Gastroesophageal sphincter (tissue), 3 donors: ENCODE measurements at regions not wholly inside any gene's neighbourhood (a gene's known extent, or its start where the extent isn't known, plus 50 kb on each side); places are given as distances from the start of the nearest gene placed in this dataset.

Experiments used
- EP300 ChIP-seq: sonication (generic); formaldehyde crosslinking; IDR thresholded peaks from one replicate; pipeline ENCODE4 v1.6.1; 2017; ENCODE audit warnings: antibody characterized with exemption, mild to moderate bottlenecking
- POLR2A ChIP-seq, 2 donors: fragments of 450-650 bp; IDR thresholded peaks; one replicate each; pipeline ENCODE4 v1.6.1; 2017; ENCODE audit warnings: antibody characterized with exemption in 2 of 2, mild to moderate bottlenecking in 2 of 2, moderate library complexity in 1 of 2
- TF ChIP-seq, protein P1 (sequence below), 4 experiments: fragments of 200-600 bp in 2 of 4; fragments of 450-650 bp in 2 of 4; sonication (generic) in 1 of 4; IDR thresholded peaks; one replicate each; pipeline ENCODE4 v1.5.1; 2017 to 2019; ENCODE audit warnings: antibody characterized with exemption in 4 of 4, mild to moderate bottlenecking in 2 of 4, moderate library complexity in 2 of 4

DNA sequence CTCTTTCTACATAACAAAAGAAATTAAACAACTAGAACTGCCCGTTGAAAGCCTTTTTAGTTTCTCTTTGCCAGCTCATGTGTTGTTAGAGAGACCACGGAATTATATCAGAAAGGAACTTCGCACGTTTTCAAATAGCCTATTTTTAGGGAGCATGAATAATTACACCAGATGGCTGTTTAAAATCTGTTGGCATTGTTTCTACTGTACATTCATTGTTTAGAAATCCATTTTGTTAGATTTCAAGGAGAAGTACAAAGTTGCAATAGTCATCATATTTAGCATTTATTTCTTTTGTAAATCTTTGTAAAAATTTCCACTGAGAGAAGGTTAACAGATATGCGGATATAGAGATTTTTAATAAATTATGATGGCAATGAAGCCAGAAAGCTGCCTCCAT lies 403.0 kb upstream of the HS3ST1 start:
- TF ChIP-seq, protein P1, sequence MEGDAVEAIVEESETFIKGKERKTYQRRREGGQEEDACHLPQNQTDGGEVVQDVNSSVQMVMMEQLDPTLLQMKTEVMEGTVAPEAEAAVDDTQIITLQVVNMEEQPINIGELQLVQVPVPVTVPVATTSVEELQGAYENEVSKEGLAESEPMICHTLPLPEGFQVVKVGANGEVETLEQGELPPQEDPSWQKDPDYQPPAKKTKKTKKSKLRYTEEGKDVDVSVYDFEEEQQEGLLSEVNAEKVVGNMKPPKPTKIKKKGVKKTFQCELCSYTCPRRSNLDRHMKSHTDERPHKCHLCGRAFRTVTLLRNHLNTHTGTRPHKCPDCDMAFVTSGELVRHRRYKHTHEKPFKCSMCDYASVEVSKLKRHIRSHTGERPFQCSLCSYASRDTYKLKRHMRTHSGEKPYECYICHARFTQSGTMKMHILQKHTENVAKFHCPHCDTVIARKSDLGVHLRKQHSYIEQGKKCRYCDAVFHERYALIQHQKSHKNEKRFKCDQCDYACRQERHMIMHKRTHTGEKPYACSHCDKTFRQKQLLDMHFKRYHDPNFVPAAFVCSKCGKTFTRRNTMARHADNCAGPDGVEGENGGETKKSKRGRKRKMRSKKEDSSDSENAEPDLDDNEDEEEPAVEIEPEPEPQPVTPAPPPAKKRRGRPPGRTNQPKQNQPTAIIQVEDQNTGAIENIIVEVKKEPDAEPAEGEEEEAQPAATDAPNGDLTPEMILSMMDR (IDR thresholded peaks at IDR 0.05) = no peak
- TF ChIP-seq POLR2A (IDR thresholded peaks at IDR 0.05) (no peak), EP300 (no peak)
